ENCODE measurements at regions not wholly inside any gene's neighbourhood (a gene's known extent, or its start where the extent isn't known, plus 50 kb on each side); places are given as distances from the start of the nearest gene placed in this dataset.

GRCh38 chr2:156037482-156037881 lies 295.0 kb downstream of the NR4A2 start:
- Histone ChIP-seq H3K27ac (no peak overlapping the region), H3K4me3 (no peak overlapping the region), H3K36me3 (no peaks in the 10 kb centered on the region), H3K4me1 (no peaks in the 10 kb centered on the region), H3K9me3 (no peaks in the 10 kb centered on the region), H3K27me3 (no peaks in the 10 kb centered on the region)
- ATAC-seq = no peak
- 91 to 100% methylated on average over 1 of the region's 1 CpG for WGBS, 2 donors (ENCODE audit: low coverage in 1 of 2)
- TF ChIP-seq POLR2A (IDR thresholded peaks at IDR 0.05) = no peak
- TF ChIP-seq CTCF (IDR thresholded peaks at IDR 0.05) = no peak
- no peak for TF ChIP-seq EP300 (IDR thresholded peaks at IDR 0.05)
- TF ChIP-seq POLR2AphosphoS5 (IDR thresholded peaks at IDR 0.05) = no peak

- Histone ChIP-seq H3K4me1 (no peaks in the 10 kb centered on the region), H3K27ac (no peak overlapping the region), H3K9me3 (no peaks in the 10 kb centered on the region), H3K27me3 (no peaks in the 10 kb centered on the region), H3K4me3 (no peak overlapping the region), H3K36me3 (no peaks in the 10 kb centered on the region)
- TF ChIP-seq POLR2A (IDR thresholded peaks at IDR 0.05) (no peak), POLR2AphosphoS5 (IDR thresholded peaks at IDR 0.05) (no peak), EP300 (IDR thresholded peaks at IDR 0.05) (no peak), CTCF (IDR thresholded peaks at IDR 0.05) (no peak)
- 67 to 95% methylated on average over 3 of the region's 3 CpGs for WGBS, 2 donors (ENCODE audit: low coverage in 1 of 2)
- no peak for ATAC-seq
These were observed 301.4 kb downstream of the NR4A2 start for GRCh38 chr2:156031121-156031520.

DNA sequence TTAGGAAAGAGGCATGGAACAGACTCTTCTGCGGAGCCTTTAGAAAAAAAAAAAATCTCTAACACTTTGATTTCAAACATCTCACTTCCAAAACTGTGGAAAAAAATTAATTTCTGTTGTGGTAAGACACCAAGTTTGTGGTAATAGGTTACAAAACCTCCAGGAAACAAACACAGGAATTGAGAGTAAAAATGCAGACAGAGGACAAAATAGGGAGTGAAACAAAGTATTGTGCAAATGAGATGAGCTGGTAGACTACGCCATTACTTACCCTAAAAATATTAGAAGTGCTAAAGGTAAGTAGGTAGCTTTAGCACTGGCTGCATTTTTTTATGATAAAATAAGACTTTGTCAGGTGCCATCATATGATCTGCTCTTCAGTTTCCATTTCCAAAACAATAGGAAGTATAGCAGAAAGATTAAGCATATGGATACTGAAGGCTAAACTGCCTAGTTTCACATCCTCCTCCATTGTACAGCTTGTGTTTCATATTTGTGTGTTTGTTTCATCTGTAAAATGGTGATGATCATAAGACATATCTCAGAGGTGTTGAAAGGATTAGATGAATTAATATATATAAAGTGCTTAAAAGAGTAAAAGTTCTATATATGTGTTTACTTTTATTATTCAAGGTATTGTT lies 309.2 kb downstream of the NR4A2 start:
- H3K27ac ChIP-seq = no peak overlapping the region
- WGBS, 2 donors (ENCODE audit: low coverage in 1 of 2) = 87 to 95% methylated on average over 2 of the region's 2 CpGs
- no peaks in the 10 kb centered on the region for H3K4me1 ChIP-seq
- H3K9me3 ChIP-seq = no peaks in the 10 kb centered on the region
- H3K36me3 ChIP-seq = no peaks in the 10 kb centered on the region
- no peaks in the 10 kb centered on the region for H3K27me3 ChIP-seq
- TF ChIP-seq CTCF (IDR thresholded peaks at IDR 0.05) = no peak
- no peak for TF ChIP-seq POLR2A (IDR thresholded peaks at IDR 0.05)
- no peak for TF ChIP-seq POLR2AphosphoS5 (IDR thresholded peaks at IDR 0.05)
- TF ChIP-seq EP300 (IDR thresholded peaks at IDR 0.05) = no peak
- H3K4me3 ChIP-seq = no peak overlapping the region
- no peak for ATAC-seq

GRCh38 chr2:156021146-156022040 lies 311.1 kb downstream of the NR4A2 start:
- ATAC-seq = no peak
- TF ChIP-seq POLR2AphosphoS5 (IDR thresholded peaks at IDR 0.05) = no peak
- no peak for TF ChIP-seq EP300 (IDR thresholded peaks at IDR 0.05)
- TF ChIP-seq POLR2A (IDR thresholded peaks at IDR 0.05) = no peak
- TF ChIP-seq CTCF (IDR thresholded peaks at IDR 0.05) = no peak
- Histone ChIP-seq H3K27ac (no peak overlapping the region), H3K36me3 (no peaks in the 10 kb centered on the region), H3K9me3 (no peaks in the 10 kb centered on the region), H3K4me3 (no peak overlapping the region), H3K4me1 (no peaks in the 10 kb centered on the region), H3K27me3 (no peaks in the 10 kb centered on the region)
- 40 to 71% methylated on average over 1 to 3 of the region's 3 CpGs for WGBS, 2 donors (ENCODE audit: low coverage in 1 of 2)

Measured in gastroesophageal sphincter (tissue), 4 donors.